Kidney (tissue), 13 donors: ENCODE measurements at regions not wholly inside any gene's neighbourhood (a gene's known extent, or its start where the extent isn't known, plus 50 kb on each side); places are given as distances from the start of the nearest gene placed in this dataset.

ENCODE experiments used
- DNase-seq, 5 donors: peaks; one replicate each; pipeline ENCODE4 v3.0.0-alpha.2; 2013 to 2020
- FAIRE-seq: peaks from 2 replicates; lab custom pipeline; 2012; peaks lifted over from hg19 to GRCh38; lab: Jason Lieb, UNC
- H3K27ac ChIP-seq, 2 donors: one replicate each; pipeline ENCODE4 v1.7.0; 2013; ENCODE audit warnings: low read depth in 2 of 2, low read length in 2 of 2, inconsistent platforms in 1 of 2
- H3K27me3 ChIP-seq: one replicate; pipeline ENCODE4 v1.7.1; 2013; ENCODE audit warnings: low read length, inconsistent platforms; ENCODE audit not compliant: control insufficient read depth, insufficient read depth
- H3K36me3 ChIP-seq, 3 donors: one replicate each; pipeline versions ENCODE4 v1.7.0 to v1.7.1; 2013; ENCODE audit warnings: low read length in 3 of 3, control low read depth in 1 of 3, inconsistent platforms in 1 of 3; ENCODE audit not compliant: insufficient read depth in 3 of 3, control insufficient read depth in 2 of 3
- H3K4me1 ChIP-seq, 3 donors: one replicate each; pipeline versions ENCODE4 v1.7.0 to v1.7.1; 2013; ENCODE audit warnings: low read length in 3 of 3, inconsistent platforms in 1 of 3, low read depth in 1 of 3; ENCODE audit not compliant: control insufficient read depth in 2 of 3, insufficient read depth in 2 of 3
- H3K4me3 ChIP-seq, 3 donors: one replicate each; pipeline versions ENCODE4 v1.7.0 to v1.8.1; 2013; ENCODE audit warnings: low read length in 3 of 3, control low read depth in 1 of 3, inconsistent platforms in 1 of 3
- H3K9ac ChIP-seq, 3 donors: one replicate each; pipeline versions ENCODE4 v1.7.0 to v1.7.1; 2013; ENCODE audit warnings: low read length in 3 of 3, control low read depth in 1 of 3, inconsistent platforms in 1 of 3
- H3K9me3 ChIP-seq, 3 donors: one replicate each; pipeline versions ENCODE4 v1.7.0 to v1.7.1; 2013; ENCODE audit warnings: low read length in 3 of 3, control low read depth in 1 of 3, inconsistent platforms in 1 of 3; ENCODE audit not compliant: control insufficient read depth in 2 of 3, insufficient read depth in 1 of 3
- intact Hi-C: fragments of 100-400 bp; cut with DNase I; formaldehyde crosslinking; loops from one replicate; pipeline ENCODE4 v1.11.1; 2022
- TF ChIP-seq, protein P1 (sequence below): IDR thresholded peaks from 3 replicates; pipeline ENCODE4 v1.5.1; 2012; ENCODE audit warnings: mild to moderate bottlenecking, moderate library complexity, borderline replicate concordance; ENCODE audit not compliant: insufficient read depth; ENCODE audit errors: extremely low read depth
- donor health status: control.
- donor health status: control.
- donor health status: control.
- donor health status: control.
- donor health status: control.
- donor health status: DM: yes; HTN: yes; CAD: no.
- donor health status: Normal renal cell carcinoma (clear cell type).

DNA sequence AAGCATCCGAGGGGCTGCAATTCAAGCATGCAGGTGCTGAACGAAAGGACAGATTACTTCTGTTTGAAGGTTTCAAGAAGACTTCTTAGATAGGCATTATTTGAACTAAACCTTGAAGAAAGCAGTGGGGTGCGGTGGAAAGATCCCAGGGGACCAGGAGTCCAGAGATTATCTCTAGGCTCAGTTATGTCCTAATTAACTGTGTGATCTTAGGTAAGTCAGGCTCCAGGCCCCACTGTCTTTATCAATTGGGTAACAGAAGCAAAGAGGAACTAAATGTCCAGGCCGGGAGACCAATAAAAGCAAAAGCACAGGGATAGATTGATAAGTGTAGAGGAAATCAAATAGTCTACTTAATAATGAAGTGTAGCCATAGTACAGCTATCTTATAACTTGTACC, 72.9 kb upstream of the CDC42BPA start:
- FAIRE-seq, result no peak
- no peak for DNase-seq
- Histone ChIP-seq H3K4me3 (no peak overlapping the region), H3K9ac (no peak overlapping the region), H3K9me3 (no peaks in the 10 kb centered on the region), H3K27me3 (no peaks in the 10 kb centered on the region), H3K4me1 (no peaks in the 10 kb centered on the region), H3K36me3 (no peaks in the 10 kb centered on the region), H3K27ac (no peak overlapping the region)
- TF ChIP-seq, protein P1, sequence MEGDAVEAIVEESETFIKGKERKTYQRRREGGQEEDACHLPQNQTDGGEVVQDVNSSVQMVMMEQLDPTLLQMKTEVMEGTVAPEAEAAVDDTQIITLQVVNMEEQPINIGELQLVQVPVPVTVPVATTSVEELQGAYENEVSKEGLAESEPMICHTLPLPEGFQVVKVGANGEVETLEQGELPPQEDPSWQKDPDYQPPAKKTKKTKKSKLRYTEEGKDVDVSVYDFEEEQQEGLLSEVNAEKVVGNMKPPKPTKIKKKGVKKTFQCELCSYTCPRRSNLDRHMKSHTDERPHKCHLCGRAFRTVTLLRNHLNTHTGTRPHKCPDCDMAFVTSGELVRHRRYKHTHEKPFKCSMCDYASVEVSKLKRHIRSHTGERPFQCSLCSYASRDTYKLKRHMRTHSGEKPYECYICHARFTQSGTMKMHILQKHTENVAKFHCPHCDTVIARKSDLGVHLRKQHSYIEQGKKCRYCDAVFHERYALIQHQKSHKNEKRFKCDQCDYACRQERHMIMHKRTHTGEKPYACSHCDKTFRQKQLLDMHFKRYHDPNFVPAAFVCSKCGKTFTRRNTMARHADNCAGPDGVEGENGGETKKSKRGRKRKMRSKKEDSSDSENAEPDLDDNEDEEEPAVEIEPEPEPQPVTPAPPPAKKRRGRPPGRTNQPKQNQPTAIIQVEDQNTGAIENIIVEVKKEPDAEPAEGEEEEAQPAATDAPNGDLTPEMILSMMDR, result no peak
- intact Hi-C loops, result no loop called here

DNA sequence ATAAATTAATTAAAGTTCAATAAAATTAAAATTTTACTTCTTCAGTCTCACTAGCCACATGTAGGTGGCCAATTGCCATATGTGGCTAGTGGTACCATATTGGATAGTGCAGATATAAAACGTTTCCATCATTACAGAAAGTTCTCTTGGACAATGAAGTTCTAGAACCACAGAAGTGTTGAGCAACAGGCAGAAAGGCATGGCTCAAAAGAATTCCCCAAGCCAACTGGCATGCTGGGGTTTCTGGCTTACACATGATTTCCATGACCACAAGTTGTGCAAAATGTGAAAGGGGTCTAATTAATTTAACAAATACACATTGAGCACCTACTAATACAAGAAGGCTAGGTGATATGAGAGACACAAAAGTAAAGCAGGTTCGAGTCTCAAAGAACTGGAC, 72.2 kb upstream of the CDC42BPA start:
- TF ChIP-seq, protein P1, result no peak
- Histone ChIP-seq H3K4me1 (no peaks in the 10 kb centered on the region), H3K9me3 (no peaks in the 10 kb centered on the region), H3K4me3 (no peak overlapping the region), H3K27me3 (no peaks in the 10 kb centered on the region), H3K27ac (no peak overlapping the region), H3K9ac (no peak overlapping the region), H3K36me3 (no peaks in the 10 kb centered on the region)
- intact Hi-C loops, result no loop called here
- DNase-seq (no peak), FAIRE-seq (no peak)

DNA sequence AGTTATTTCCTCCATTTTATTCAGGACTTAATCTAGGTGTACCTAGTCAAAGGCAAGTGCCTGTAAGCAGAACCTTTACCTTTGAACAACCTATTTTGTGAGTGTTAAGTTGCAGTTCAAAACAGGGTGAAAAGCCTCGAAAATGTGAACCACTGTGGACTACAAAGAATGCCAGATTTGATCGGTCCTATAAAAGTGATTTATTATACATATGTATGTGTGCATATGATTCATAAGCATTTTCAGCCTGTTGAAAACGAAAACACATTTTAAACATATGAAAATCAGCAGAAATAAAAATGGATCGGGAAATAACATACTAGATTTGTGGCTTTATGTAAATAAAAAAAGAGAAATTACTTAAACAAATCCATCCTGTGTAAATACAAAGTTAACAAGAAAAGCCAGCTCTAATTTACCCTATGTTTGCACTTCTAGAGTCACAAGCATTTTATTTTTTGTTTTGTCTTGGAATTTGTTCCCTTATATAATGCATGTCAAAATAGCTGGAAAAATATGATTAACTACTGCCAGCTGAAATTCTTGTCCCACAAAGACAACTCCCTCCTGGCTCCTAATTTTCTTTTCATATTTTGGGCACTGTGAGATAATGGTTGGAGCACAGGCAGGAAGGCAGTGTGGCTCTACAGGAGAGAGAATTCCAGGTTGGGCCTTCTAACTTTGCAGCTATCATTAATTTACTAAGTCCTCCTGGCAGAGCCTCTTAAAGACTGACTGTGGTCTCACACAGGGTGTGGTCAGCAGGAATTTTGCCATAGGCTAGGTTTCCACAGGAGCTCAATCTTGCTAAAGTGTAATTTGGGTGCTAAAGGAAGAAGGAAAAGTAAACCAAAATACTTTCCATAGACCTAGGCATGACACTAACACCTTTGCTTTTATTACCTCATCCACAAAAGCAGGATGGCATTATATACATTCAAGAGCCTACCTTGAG, 70.2 kb upstream of the CDC42BPA start:
- TF ChIP-seq, protein P1, result no peak
- no peak overlapping the region for H3K4me3 ChIP-seq
- DNase-seq (peak in 2 of 5 donors; percentile 19 to 43), FAIRE-seq (no peak)
- H3K9me3 ChIP-seq, result no peaks in the 10 kb centered on the region
- H3K36me3 ChIP-seq, result no peaks in the 10 kb centered on the region
- no peaks in the 10 kb centered on the region for H3K4me1 ChIP-seq
- H3K9ac ChIP-seq, result no peak overlapping the region
- intact Hi-C loops, result no loop called here
- no peaks in the 10 kb centered on the region for H3K27me3 ChIP-seq
- H3K27ac ChIP-seq, result no peak overlapping the region
